Lower lobe of right lung (tissue), 2 donors: ENCODE measurements at regions not wholly inside any gene's neighbourhood (a gene's known extent, or its start where the extent isn't known, plus 50 kb on each side); places are given as distances from the start of the nearest gene placed in this dataset.

Source experiments
- ATAC-seq, 2 donors: fragments of 200-7000 bp; cut with Tn5 transposase; one replicate each; pipeline ENCODE4 v1.9.1; 2020 to 2022; ENCODE audit warnings: mild to moderate bottlenecking in 2 of 2, moderate library complexity in 2 of 2
- DNase-seq: peaks from one replicate; pipeline ENCODE4 v3.0.0-alpha.2; 2020
- H3K27ac ChIP-seq: fragments of 200-600 bp; one replicate; pipeline ENCODE4 v1.8.0; 2022
- H3K27me3 ChIP-seq: fragments of 200-600 bp; one replicate; pipeline ENCODE4 v1.8.0; 2022; ENCODE audit warnings: low read depth
- H3K36me3 ChIP-seq: fragments of 200-600 bp; one replicate; pipeline ENCODE4 v1.8.0; 2022; ENCODE audit warnings: mild to moderate bottlenecking
- H3K4me1 ChIP-seq: fragments of 200-600 bp; one replicate; pipeline ENCODE4 v1.8.0; 2022
- H3K4me3 ChIP-seq: fragments of 200-600 bp; one replicate; pipeline ENCODE4 v1.8.0; 2022; ENCODE audit warnings: mild to moderate bottlenecking
- H3K9me3 ChIP-seq: fragments of 200-600 bp; one replicate; pipeline ENCODE4 v1.8.0; 2022
- CTCF ChIP-seq: fragments of 200-600 bp; IDR thresholded peaks from one replicate; pipeline ENCODE4 v1.8.0; 2022; ENCODE audit warnings: antibody characterized with exemption, mild to moderate bottlenecking
- intact Hi-C: fragments of 100-400 bp; cut with DNase I; formaldehyde crosslinking; loops from one replicate; pipeline ENCODE4 v1.11.0; 2022
- donor health status: DM: no; HTN: yes; CAD: no; lungs with severe emphysema.

GRCh38 chr17:15023589-15024336, 241.4 kb downstream of the PMP22 start:
- intact Hi-C loops: no loop called here
- H3K9me3 ChIP-seq: no peaks in the 10 kb centered on the region
- ATAC-seq: no peak
- no peaks in the 10 kb centered on the region for H3K4me1 ChIP-seq
- no peaks in the 10 kb centered on the region for H3K36me3 ChIP-seq
- no peak for TF ChIP-seq CTCF
- no peak overlapping the region for H3K27ac ChIP-seq
- DNase-seq: no peak
- no peaks in the 10 kb centered on the region for H3K27me3 ChIP-seq
- no peak overlapping the region for H3K4me3 ChIP-seq

GRCh38 chr17:15019158-15019557, 246.0 kb downstream of the PMP22 start:
- Histone ChIP-seq H3K4me3 (no peak overlapping the region), H3K9me3 (no peaks in the 10 kb centered on the region), H3K27ac (no peak overlapping the region), H3K4me1 (no peaks in the 10 kb centered on the region), H3K27me3 (no peaks in the 10 kb centered on the region), H3K36me3 (no peaks in the 10 kb centered on the region)
- intact Hi-C loops: no loop called here
- DNase-seq (no peak), ATAC-seq (no peak)
- no peak for TF ChIP-seq CTCF

- DNase-seq: no peak
Observed at GRCh38 chr17:15012351-15012980, 252.7 kb downstream of the PMP22 start.

GRCh38 chr17:15009087-15009486, 256.0 kb downstream of the PMP22 start:
- Histone ChIP-seq H3K36me3 (no peaks in the 10 kb centered on the region), H3K4me1 (no peaks in the 10 kb centered on the region), H3K4me3 (no peak overlapping the region), H3K27ac (no peak overlapping the region), H3K9me3 (no peaks in the 10 kb centered on the region), H3K27me3 (no peaks in the 10 kb centered on the region)
- no peak for TF ChIP-seq CTCF
- intact Hi-C loops: no loop called here
- DNase-seq (no peak), ATAC-seq (no peak)

More at GRCh38 chr17:15012351-15012980, 252.7 kb downstream of the PMP22 start:
- Histone ChIP-seq H3K27ac (no peak overlapping the region), H3K4me1 (no peaks in the 10 kb centered on the region), H3K27me3 (no peaks in the 10 kb centered on the region), H3K4me3 (no peak overlapping the region), H3K36me3 (no peaks in the 10 kb centered on the region), H3K9me3 (no peaks in the 10 kb centered on the region)
- ATAC-seq: no peak
- intact Hi-C loops: no loop called here
- no peak for TF ChIP-seq CTCF

GRCh38 chr17:15007147-15007553, 258.0 kb downstream of the PMP22 start:
- no peaks in the 10 kb centered on the region for H3K36me3 ChIP-seq
- ATAC-seq (no peak), DNase-seq (no peak)
- no peak for TF ChIP-seq CTCF
- H3K9me3 ChIP-seq: no peaks in the 10 kb centered on the region
- intact Hi-C loops: no loop called here
- no peak overlapping the region for H3K27ac ChIP-seq
- no peak overlapping the region for H3K4me3 ChIP-seq
- H3K27me3 ChIP-seq: no peaks in the 10 kb centered on the region
- H3K4me1 ChIP-seq: no peaks in the 10 kb centered on the region
